Endothelial cell of umbilical vein (primary cell): ENCODE measurements at regions not wholly inside any gene's neighbourhood (a gene's known extent, or its start where the extent isn't known, plus 50 kb on each side); places are given as distances from the start of the nearest gene placed in this dataset.

Source experiments
- BruUV-seq: library from RNA; stranded (reverse); fragments of 400-500 nt; replicated peaks from 2 replicates; lab custom pipeline; 2021; lab: Mats Ljungman, UMichigan
- CTCF ChIA-PET: fragments of 300-600, 350-600 bp; sonication (Branson Sonifier 250); formaldehyde crosslinking; loops from one replicate; lab custom pipeline; 2021; ENCODE audit warnings: antibody characterized with exemption, inconsistent platforms; lab: Charles Lee
- POLR2A ChIA-PET: fragments of 300-600, 350-600 bp; sonication (Branson Sonifier 250); formaldehyde crosslinking; loops from one replicate; lab custom pipeline; 2021; ENCODE audit warnings: antibody characterized with exemption, inconsistent platforms; lab: Charles Lee
- DNase-seq: peaks from one replicate; pipeline ENCODE4 v3.0.0-alpha.2; 2011; ENCODE audit warnings: low read depth, low spot score
- FAIRE-seq: peaks from 2 replicates; lab custom pipeline; 2011; peaks lifted over from hg19 to GRCh38; lab: Jason Lieb, UNC
- H2AFZ ChIP-seq: 2 replicates; pipeline ENCODE4 v1.6.0; 2012; ENCODE audit warnings: low read depth, low read length, control low read depth, inconsistent platforms
- H3K27ac ChIP-seq: 2 replicates; pipeline ENCODE4 v1.5.1; 2011; ENCODE audit warnings: low read depth, mild to moderate bottlenecking, control low read depth, low read length, moderate library complexity; ENCODE audit not compliant: insufficient read depth
- H3K27me3 ChIP-seq, 2 experiments: 2 replicates each; pipeline versions ENCODE4 v1.6.0 to v1.6.1; 2011; ENCODE audit warnings: low read length in 2 of 2, mixed read lengths in 1 of 2; ENCODE audit not compliant: control insufficient read depth in 2 of 2, insufficient read depth in 2 of 2
- H3K36me3 ChIP-seq, 2 experiments: 2 replicates in 1 of 2; 3 replicates in 1 of 2; pipeline ENCODE4 v1.5.1; 2011; ENCODE audit warnings: low read length in 2 of 2, mild to moderate bottlenecking in 1 of 2, moderate library complexity in 1 of 2; ENCODE audit not compliant: control insufficient read depth in 2 of 2, insufficient read depth in 2 of 2; ENCODE audit errors: extremely low read depth in 1 of 2
- H3K4me1 ChIP-seq: 3 replicates; pipeline ENCODE4 v1.5.1; 2011; ENCODE audit warnings: mild to moderate bottlenecking, low read length; ENCODE audit not compliant: control insufficient read depth, insufficient read depth; ENCODE audit errors: extremely low read depth
- H3K4me2 ChIP-seq: 2 replicates; pipeline ENCODE4 v1.6.1; 2011; ENCODE audit warnings: low read length, control low read depth, mixed read lengths; ENCODE audit not compliant: insufficient read depth
- H3K4me3 ChIP-seq, 3 experiments: fragments of 200-600 bp in 1 of 3; sonication (generic), shearing (Covaris generic) in 1 of 3; replicated peaks in 1 of 3; 2 replicates each; pipeline ENCODE4 v1.5.1; 2011 to 2016; ENCODE audit warnings: control low read depth in 3 of 3, low read length in 3 of 3, mild to moderate bottlenecking in 2 of 3, inconsistent platforms in 1 of 3, low read depth in 1 of 3, moderate library complexity in 1 of 3; ENCODE audit not compliant: insufficient read depth in 1 of 3
- H3K79me2 ChIP-seq: 2 replicates; pipeline ENCODE4 v1.6.0; 2012; ENCODE audit warnings: low read length, inconsistent platforms; ENCODE audit not compliant: control insufficient read depth, insufficient read depth
- H3K9ac ChIP-seq: replicated peaks from 2 replicates; pipeline ENCODE3; 2011; ENCODE audit warnings: low read length, control low read depth; ENCODE audit not compliant: insufficient read depth; ENCODE audit errors: extremely low read depth
- H3K9me1 ChIP-seq: replicated peaks from 3 replicates; pipeline ENCODE4 v1.6.0; 2011; ENCODE audit warnings: mild to moderate bottlenecking, low read length; ENCODE audit not compliant: control insufficient read depth, insufficient read depth; ENCODE audit errors: extremely low read depth
- H3K9me3 ChIP-seq: replicated peaks from 2 replicates; pipeline ENCODE4 v1.5.1; 2012; ENCODE audit warnings: low read length, inconsistent platforms; ENCODE audit not compliant: control insufficient read depth, insufficient read depth
- H4K20me1 ChIP-seq: replicated peaks from 2 replicates; pipeline ENCODE3; 2011; ENCODE audit warnings: mild to moderate bottlenecking, low read length; ENCODE audit not compliant: control insufficient read depth, insufficient read depth; ENCODE audit errors: extremely low read depth
- CTCF ChIP-seq, 2 donors: IDR thresholded peaks; 1 replicate in 1 of 2; 2 replicates in 1 of 2; pipeline ENCODE4 v1.5.1; 2011; ENCODE audit warnings: low read length in 2 of 2, mild to moderate bottlenecking in 2 of 2, moderate library complexity in 2 of 2, control low read depth in 1 of 2, inconsistent platforms in 1 of 2, low read depth in 1 of 2; ENCODE audit not compliant: insufficient read depth in 1 of 2; ENCODE audit errors: extremely low read depth in 1 of 2
- EZH2 ChIP-seq: IDR thresholded peaks from 2 replicates; pipeline ENCODE4 v1.6.1; 2012; ENCODE audit warnings: borderline replicate concordance, low read depth, mild to moderate bottlenecking, moderate library complexity, low read length, inconsistent platforms; ENCODE audit not compliant: severe bottlenecking
- FOS ChIP-seq: IDR thresholded peaks from 2 replicates; pipeline ENCODE4 v1.6.1; 2011; ENCODE audit warnings: mild to moderate bottlenecking, low read length, moderate library complexity, borderline replicate concordance; ENCODE audit not compliant: insufficient read depth
- GATA2 ChIP-seq: IDR thresholded peaks from 2 replicates; pipeline ENCODE4 v1.7.0; 2011; ENCODE audit warnings: low read depth, mild to moderate bottlenecking, moderate library complexity, mixed read lengths, low read length; ENCODE audit not compliant: insufficient read length, insufficient read depth
- JUN ChIP-seq: IDR thresholded peaks from 2 replicates; pipeline ENCODE4 v1.6.1; 2011; ENCODE audit warnings: borderline replicate concordance, low read depth; ENCODE audit not compliant: insufficient read length, insufficient read depth
- MAX ChIP-seq: IDR thresholded peaks from 2 replicates; pipeline ENCODE4 v1.6.1; 2011; ENCODE audit not compliant: insufficient read depth, insufficient read length
- MYC ChIP-seq: IDR thresholded peaks from one replicate; pipeline ENCODE4 v1.6.1; 2011; ENCODE audit warnings: mild to moderate bottlenecking, low read depth, low read length
- POLR2A ChIP-seq: IDR thresholded peaks from 2 replicates; pipeline ENCODE4 v1.6.1; 2012; ENCODE audit warnings: low read depth, mild to moderate bottlenecking, control low read depth, low read length
- POLR2AphosphoS5 ChIP-seq: IDR thresholded peaks from 2 replicates; pipeline ENCODE4 v1.6.1; 2012; ENCODE audit warnings: low read depth, mild to moderate bottlenecking, control low read depth, low read length, moderate library complexity; ENCODE audit not compliant: insufficient read depth
- dilution Hi-C: fragments of 300-500 bp; cut with MboI; formaldehyde crosslinking; loops from one replicate; pipeline ENCODE4 v1.15.0; 2019; ENCODE audit warnings: low sequenced_read_pairs; ENCODE audit not compliant: extremely low pct_ligation_motif_present
- intact Hi-C: fragments of 100-400 bp; cut with micrococcal nuclease; formaldehyde crosslinking; loops from one replicate; pipeline ENCODE4 v1.10.0; 2022

GRCh38 chr9:115864581-115864980 is 289.0 kb upstream of the PAPPA start:
- CTCF ChIA-PET = no interaction called here
- no peak overlapping the region for H3K4me3 ChIP-seq
- intact Hi-C loops = no loop called here

More at GRCh38 chr9:115864581-115864980, 289.0 kb upstream of the PAPPA start:
- Histone ChIP-seq H3K4me1 (no peaks in the 10 kb centered on the region), H2AFZ (no peak overlapping the region), H3K9me3 (no peaks in the 10 kb centered on the region), H3K4me2 (no peak overlapping the region), H3K27me3 (no peaks in the 10 kb centered on the region), H3K36me3 (no peaks in the 10 kb centered on the region), H3K79me2 (no peaks in the 10 kb centered on the region), H3K27ac (no peak overlapping the region), H3K9me1 (no peaks in the 10 kb centered on the region), H4K20me1 (no peaks in the 10 kb centered on the region), H3K9ac (no peak overlapping the region)
- DNase-seq = no peak
- no TSS peak for BruUV-seq
- dilution Hi-C loops = no loop called here
- POLR2A ChIA-PET = no interaction called here
- TF ChIP-seq EZH2 (no peak), POLR2A (no peak), JUN (no peak), MYC (no peak), CTCF (IDR thresholded peaks at IDR 0.05; ENCODE audit: extremely low read depth in 1 of 2, insufficient read depth in 1 of 2, low read depth in 1 of 2, low read length in 2 of 2) (no peak), FOS (no peak), POLR2AphosphoS5 (no peak), GATA2 (no peak), MAX (no peak)
- no peak for FAIRE-seq
